Uterus (tissue), 3 donors: ENCODE measurements at regions not wholly inside any gene's neighbourhood (a gene's known extent, or its start where the extent isn't known, plus 50 kb on each side); places are given as distances from the start of the nearest gene placed in this dataset.

Experiments
- DNase-seq, 2 donors: peaks; one replicate each; pipeline ENCODE4 v3.0.0-alpha.2; 2019 to 2020
- H3K27ac ChIP-seq, 2 donors: fragments of 200-600 bp; sonication (generic); 1 replicate in 1 of 2; 2 replicates in 1 of 2; pipeline ENCODE4 v1.5.1; 2016 to 2018
- H3K27me3 ChIP-seq, 2 donors: fragments of 200-600 bp; sonication (generic); one replicate each; pipeline ENCODE4 v1.5.1; 2018 to 2019; ENCODE audit warnings: control low read depth in 1 of 2
- H3K36me3 ChIP-seq, 2 donors: fragments of 200-600 bp; sonication (generic); one replicate each; pipeline ENCODE4 v1.5.1; 2019; ENCODE audit warnings: control low read depth in 1 of 2
- H3K4me1 ChIP-seq, 2 donors: fragments of 200-600 bp; sonication (generic); one replicate each; pipeline ENCODE4 v1.5.1; 2018 to 2019; ENCODE audit warnings: control low read depth in 1 of 2
- H3K4me3 ChIP-seq, 2 donors: fragments of 200-600 bp; sonication (generic); 1 replicate in 1 of 2; 2 replicates in 1 of 2; pipeline ENCODE4 v1.5.1; 2018 to 2019; ENCODE audit warnings: mild to moderate bottlenecking in 1 of 2
- H3K9me3 ChIP-seq, 2 donors: fragments of 200-600 bp; sonication (generic); one replicate each; pipeline ENCODE4 v1.5.1; 2019; ENCODE audit warnings: control low read depth in 1 of 2
- POLR2A ChIP-seq, 2 donors: fragments of 450-650 bp; IDR thresholded peaks; one replicate each; pipeline ENCODE4 v1.6.1; 2016; ENCODE audit warnings: antibody characterized with exemption in 2 of 2, mild to moderate bottlenecking in 1 of 2, moderate library complexity in 1 of 2
- intact Hi-C: fragments of 100-400 bp; cut with DNase I; formaldehyde crosslinking; loops from one replicate; pipeline ENCODE4 v1.15.1; 2023; ENCODE audit warnings: low total_unique reads
- TF ChIP-seq, protein P1 (sequence below), 4 experiments: fragments of 200-600 bp in 2 of 4; fragments of 450-650 bp in 2 of 4; sonication (generic) in 2 of 4; IDR thresholded peaks; one replicate each; pipeline ENCODE4 v1.5.1; 2016 to 2019; ENCODE audit warnings: antibody characterized with exemption in 4 of 4, mild to moderate bottlenecking in 2 of 4, moderate library complexity in 1 of 4
- donor health status: DM: yes; HTN: yes; CAD: no.

GRCh38 chr15:100725121-100726069 is 123.0 kb downstream of the ASB7 start:
- intact Hi-C loops, result loop anchor here (5.0 kb wide), 1 partner anchor 722 kb away; no protein-coding TSS in a partner anchor
- Histone ChIP-seq H3K36me3 (no peaks in the 10 kb centered on the region), H3K27me3 (no peaks in the 10 kb centered on the region), H3K4me1 (peaks cover 0 to 13% of the 10 kb centered on the region in 2 donors), H3K4me3 (no peak overlapping the region), H3K9me3 (no peaks in the 10 kb centered on the region), H3K27ac (peak overlapping the region; percentile 44 to 89)
- no peak for TF ChIP-seq POLR2A (IDR thresholded peaks at IDR 0.05)
- TF ChIP-seq, protein P1, sequence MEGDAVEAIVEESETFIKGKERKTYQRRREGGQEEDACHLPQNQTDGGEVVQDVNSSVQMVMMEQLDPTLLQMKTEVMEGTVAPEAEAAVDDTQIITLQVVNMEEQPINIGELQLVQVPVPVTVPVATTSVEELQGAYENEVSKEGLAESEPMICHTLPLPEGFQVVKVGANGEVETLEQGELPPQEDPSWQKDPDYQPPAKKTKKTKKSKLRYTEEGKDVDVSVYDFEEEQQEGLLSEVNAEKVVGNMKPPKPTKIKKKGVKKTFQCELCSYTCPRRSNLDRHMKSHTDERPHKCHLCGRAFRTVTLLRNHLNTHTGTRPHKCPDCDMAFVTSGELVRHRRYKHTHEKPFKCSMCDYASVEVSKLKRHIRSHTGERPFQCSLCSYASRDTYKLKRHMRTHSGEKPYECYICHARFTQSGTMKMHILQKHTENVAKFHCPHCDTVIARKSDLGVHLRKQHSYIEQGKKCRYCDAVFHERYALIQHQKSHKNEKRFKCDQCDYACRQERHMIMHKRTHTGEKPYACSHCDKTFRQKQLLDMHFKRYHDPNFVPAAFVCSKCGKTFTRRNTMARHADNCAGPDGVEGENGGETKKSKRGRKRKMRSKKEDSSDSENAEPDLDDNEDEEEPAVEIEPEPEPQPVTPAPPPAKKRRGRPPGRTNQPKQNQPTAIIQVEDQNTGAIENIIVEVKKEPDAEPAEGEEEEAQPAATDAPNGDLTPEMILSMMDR (IDR thresholded peaks at IDR 0.05), result no peak
- peak in 1 of 2 donors; percentile 58 for DNase-seq

- peak in 1 of 2 donors; percentile 18 for DNase-seq
- Histone ChIP-seq H3K4me1 (peaks cover 0 to 13% of the 10 kb centered on the region in 2 donors), H3K27me3 (no peaks in the 10 kb centered on the region), H3K36me3 (no peaks in the 10 kb centered on the region), H3K27ac (peak overlapping the region; percentile 44 to 89), H3K9me3 (no peaks in the 10 kb centered on the region), H3K4me3 (no peak overlapping the region)
- no peak for TF ChIP-seq POLR2A (IDR thresholded peaks at IDR 0.05)
- TF ChIP-seq, protein P1 (IDR thresholded peaks at IDR 0.05), result no peak
- intact Hi-C loops, result loop anchor here (5.0 kb wide), 1 partner anchor 721 kb away; no protein-coding TSS in a partner anchor
Measured at GRCh38 chr15:100726070-100726420, 123.7 kb downstream of the ASB7 start.

DNA sequence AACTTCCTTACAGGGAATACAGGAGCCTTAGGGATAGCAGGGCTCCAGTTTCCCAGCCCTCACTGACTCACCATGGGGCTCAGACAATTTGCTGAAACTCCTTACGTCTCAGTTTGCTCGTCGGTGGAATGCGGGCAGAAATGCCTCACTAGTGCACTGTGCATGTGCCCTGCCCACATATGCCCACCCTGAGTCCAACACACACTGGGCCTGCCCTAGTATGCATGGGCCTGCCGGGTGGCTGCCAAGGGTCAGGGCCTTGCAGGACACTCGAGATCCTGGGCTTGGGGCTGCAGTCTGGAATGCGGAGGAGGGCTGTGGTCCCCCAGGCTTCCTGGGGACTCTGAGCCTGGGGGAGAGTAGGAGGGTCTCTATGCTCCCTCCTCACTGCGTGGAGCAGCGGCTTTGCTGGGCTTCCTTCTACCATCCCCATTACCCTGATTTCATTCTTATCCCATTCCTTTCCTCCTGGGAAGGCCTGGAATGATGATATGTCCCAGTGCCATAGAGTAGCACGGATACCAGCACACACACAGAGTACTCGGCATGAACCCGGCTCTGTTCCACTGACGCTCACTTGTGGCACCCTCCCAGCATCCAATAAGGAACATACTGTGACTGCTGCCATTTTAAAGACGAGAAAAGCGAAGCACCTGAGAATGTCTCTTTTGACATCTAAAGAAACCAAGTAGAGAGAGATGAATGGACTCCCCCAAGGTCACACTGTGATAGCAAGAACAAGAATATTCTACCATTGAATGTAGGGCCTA is 124.2 kb downstream of the ASB7 start:
- Histone ChIP-seq H3K9me3 (no peaks in the 10 kb centered on the region), H3K4me1 (peaks cover 0 to 9% of the 10 kb centered on the region in 2 donors), H3K27me3 (no peaks in the 10 kb centered on the region), H3K4me3 (no peak overlapping the region), H3K36me3 (no peaks in the 10 kb centered on the region), H3K27ac (peak overlapping the region in 1 of 2 donors; percentile 89)
- intact Hi-C loops, result loop anchor here (5.0 kb wide), 1 partner anchor 721 kb away; no protein-coding TSS in a partner anchor
- no peak for TF ChIP-seq POLR2A (IDR thresholded peaks at IDR 0.05)
- TF ChIP-seq, protein P1 (IDR thresholded peaks at IDR 0.05), result no peak
- DNase-seq, result peak in 1 of 2 donors; percentile 13

- TF ChIP-seq, protein P1 (IDR thresholded peaks at IDR 0.05), result no peak
- no peak for TF ChIP-seq POLR2A (IDR thresholded peaks at IDR 0.05)
Measured at GRCh38 chr15:100727291-100727851, 125.0 kb downstream of the ASB7 start.

More at GRCh38 chr15:100727291-100727851, 125.0 kb downstream of the ASB7 start:
- H3K27me3 ChIP-seq, result no peaks in the 10 kb centered on the region
- H3K9me3 ChIP-seq, result no peaks in the 10 kb centered on the region
- peaks cover 0 to 9% of the 10 kb centered on the region in 2 donors for H3K4me1 ChIP-seq
- H3K4me3 ChIP-seq, result no peak overlapping the region
- no peaks in the 10 kb centered on the region for H3K36me3 ChIP-seq
- intact Hi-C loops, result loop anchor here (5.0 kb wide), 1 partner anchor 720 kb away; no protein-coding TSS in a partner anchor
- H3K27ac ChIP-seq, result peak overlapping the region; percentile 6 to 89
- peak; percentile 58 to 70 for DNase-seq
